DMS153 treated with DMSO at 0.1 percent for 48 hours (cell line): ENCODE measurements at regions not wholly inside any gene's neighbourhood (a gene's known extent, or its start where the extent isn't known, plus 50 kb on each side); places are given as distances from the start of the nearest gene placed in this dataset.
"Not testable (repeated sequence)": the region's sequence is repeated elsewhere in the genome, so short reads cannot be mapped to it uniquely, and the experiment has no call there.

Source experiments
- DNase-seq: peaks from one replicate; lab custom pipeline; 2025; ENCODE audit not compliant: unreplicated experiment; lab: John Stamatoyannopoulos, UW

- DNase-seq = no peak
These were observed 2474.2 kb downstream of the PCDH9 start for GRCh38 chr13:64755961-64756360.

- no peak for DNase-seq
These were observed 2476.7 kb downstream of the PCDH9 start for GRCh38 chr13:64753233-64754000.

GRCh38 chr13:64749301-64749700 lies 2480.8 kb downstream of the PCDH9 start:
- no peak for DNase-seq

- DNase-seq = no peak
These were observed 2483.3 kb downstream of the PCDH9 start for GRCh38 chr13:64746845-64747244.

GRCh38 chr13:64740493-64740892 lies 2489.6 kb downstream of the PCDH9 start:
- no peak for DNase-seq

- no peak for DNase-seq
These were observed 2504.6 kb downstream of the PCDH9 start for GRCh38 chr13:64725492-64725891.

- no peak for DNase-seq
These were observed 2506.4 kb downstream of the PCDH9 start for GRCh38 chr13:64723724-64724123.

GRCh38 chr13:64718116-64718515 lies 2512.0 kb downstream of the PCDH9 start:
- DNase-seq = no peak

- DNase-seq = no peak
These were observed 2513.2 kb downstream of the PCDH9 start for GRCh38 chr13:64716936-64717335.

- no peak for DNase-seq
These were observed 2521.1 kb downstream of the PCDH9 start for GRCh38 chr13:64709079-64709478.

- no peak for DNase-seq
These were observed 2526.0 kb downstream of the PCDH9 start for GRCh38 chr13:64704121-64704649.

GRCh38 chr13:64697226-64697625 lies 2532.9 kb downstream of the PCDH9 start:
- DNase-seq = no peak

- no peak for DNase-seq
These were observed 2541.1 kb downstream of the PCDH9 start for GRCh38 chr13:64688893-64689677.

- not testable (repeated sequence) for DNase-seq
These were observed 2543.6 kb downstream of the PCDH9 start for GRCh38 chr13:64686536-64686935.

GRCh38 chr13:64684685-64685431 lies 2545.3 kb downstream of the PCDH9 start:
- no peak for DNase-seq

- no peak for DNase-seq
These were observed 2546.0 kb downstream of the PCDH9 start for GRCh38 chr13:64684108-64684507.

GRCh38 chr13:64680739-64681138 lies 2549.4 kb downstream of the PCDH9 start:
- no peak for DNase-seq

GRCh38 chr13:64675255-64675892 lies 2554.8 kb downstream of the PCDH9 start:
- DNase-seq = no peak

GRCh38 chr13:64674126-64674525 lies 2556.0 kb downstream of the PCDH9 start:
- no peak for DNase-seq

- DNase-seq = no peak
These were observed 2557.4 kb downstream of the PCDH9 start for GRCh38 chr13:64672751-64673150.
